Stimulated activated CD8-positive, alpha-beta memory T cell treated with anti-CD3 and anti-CD28 coated beads, Interleukin-7, amount 100 ng/mL, for 4 hours (primary cell): ENCODE measurements at regions not wholly inside any gene's neighbourhood (a gene's known extent, or its start where the extent isn't known, plus 50 kb on each side); places are given as distances from the start of the nearest gene placed in this dataset.
A peak's percentile ranks its signal among the peaks of the same experiment; 100 is the strongest.

Experiments used
- DNase-seq, 2 donors: peaks; one replicate each; pipeline ENCODE4 v3.0.0-alpha.2; 2020; ENCODE audit warnings: low read depth in 2 of 2

- no peak for DNase-seq
Observed at GRCh38 chr12:66962290-66962689, 283.4 kb upstream of the GRIP1 start.

- DNase-seq = no peak
Observed at GRCh38 chr12:66963901-66964300, 285.0 kb upstream of the GRIP1 start.

GRCh38 chr12:66964629-66965028, 285.8 kb upstream of the GRIP1 start:
- DNase-seq = peak in 1 of 2 donors; percentile 23

- no peak for DNase-seq
Observed at GRCh38 chr12:66965621-66966020, 286.7 kb upstream of the GRIP1 start.

GRCh38 chr12:66971816-66972215, 292.9 kb upstream of the GRIP1 start:
- no peak for DNase-seq

GRCh38 chr12:66976526-66976925, 292.6 kb upstream of the CAND1 start:
- DNase-seq = no peak

GRCh38 chr12:66978802-66979201, 290.4 kb upstream of the CAND1 start:
- DNase-seq = no peak

- DNase-seq = no peak
Observed at GRCh38 chr12:66979251-66979650, 289.9 kb upstream of the CAND1 start.

- no peak for DNase-seq
Observed at GRCh38 chr12:66984077-66984476, 285.1 kb upstream of the CAND1 start.

- no peak for DNase-seq
Observed at GRCh38 chr12:66984962-66985361, 284.2 kb upstream of the CAND1 start.

- no peak for DNase-seq
Observed at GRCh38 chr12:66999141-66999540, 270.0 kb upstream of the CAND1 start.

- DNase-seq = no peak
Observed at GRCh38 chr12:67001251-67001650, 267.9 kb upstream of the CAND1 start.

- no peak for DNase-seq
Observed at GRCh38 chr12:67002720-67003119, 266.4 kb upstream of the CAND1 start.

- DNase-seq = no peak
Observed at GRCh38 chr12:67006610-67007009, 262.5 kb upstream of the CAND1 start.

GRCh38 chr12:67014642-67015041, 254.5 kb upstream of the CAND1 start:
- DNase-seq = no peak

GRCh38 chr12:67018105-67018504, 251.1 kb upstream of the CAND1 start:
- no peak for DNase-seq

- DNase-seq = no peak
Observed at GRCh38 chr12:67019070-67019469, 250.1 kb upstream of the CAND1 start.

- peak in 1 of 2 donors; percentile 13 for DNase-seq
Observed at GRCh38 chr12:67025543-67026114, 243.5 kb upstream of the CAND1 start.

GRCh38 chr12:67026487-67027246, 242.5 kb upstream of the CAND1 start:
- no peak for DNase-seq

- no peak for DNase-seq
Observed at GRCh38 chr12:67028529-67028928, 240.6 kb upstream of the CAND1 start.

GRCh38 chr12:67034110-67034879, 234.9 kb upstream of the CAND1 start:
- DNase-seq = no peak

- DNase-seq = no peak
Observed at GRCh38 chr12:67035121-67035520, 234.0 kb upstream of the CAND1 start.

GRCh38 chr12:67038486-67038885, 230.7 kb upstream of the CAND1 start:
- no peak for DNase-seq
